PC-3 (cell line): ENCODE measurements at regions not wholly inside any gene's neighbourhood (a gene's known extent, or its start where the extent isn't known, plus 50 kb on each side); places are given as distances from the start of the nearest gene placed in this dataset.

Experiments used
- CTCF ChIP-seq: fragments of 300-600 bp; sonication (generic); conservative IDR thresholded peaks from 2 replicates; pipeline ENCODE4 v1.5.1; 2017; ENCODE audit warnings: antibody characterized with exemption, low read depth, mild to moderate bottlenecking, low read length
- EZH2 ChIP-seq: fragments of 300-600 bp; sonication (generic); IDR thresholded peaks from one replicate; pipeline ENCODE4 v1.6.1; 2017; ENCODE audit warnings: antibody characterized with exemption, mild to moderate bottlenecking, low read length; ENCODE audit not compliant: unreplicated experiment
- EZH2phosphoT487 ChIP-seq: fragments of 300-600 bp; sonication (generic); IDR thresholded peaks from 2 replicates; pipeline ENCODE4 v1.6.1; 2018; ENCODE audit warnings: mild to moderate bottlenecking, antibody characterized with exemption, low read length, borderline replicate concordance

- TF ChIP-seq CTCF: no peak
- TF ChIP-seq EZH2phosphoT487: no peak
- no peak for TF ChIP-seq EZH2
These were observed 228.4 kb upstream of the AGAP1 start for GRCh38 chr2:235265348-235265965.
